HEK293 (cell line): ENCODE measurements at regions not wholly inside any gene's neighbourhood (a gene's known extent, or its start where the extent isn't known, plus 50 kb on each side); places are given as distances from the start of the nearest gene placed in this dataset.

Experiments
- CTCF ChIA-PET: fragments of 350-600 bp; formaldehyde crosslinking; extraction: SDS; loops from one replicate; lab custom pipeline; 2021; ENCODE audit warnings: antibody characterized with exemption; lab: Yijun Ruan, JAX
- POLR2A ChIA-PET: fragments of 300-600 bp; formaldehyde crosslinking; extraction: SDS; loops from one replicate; lab custom pipeline; 2020; ENCODE audit warnings: antibody characterized with exemption, inconsistent platforms; lab: Yijun Ruan, JAX
- H3K27ac ChIP-seq: fragments of 200-500 bp; sonication (Bioruptor generic); 2 replicates; pipeline ENCODE4 v1.5.1; 2014; ENCODE audit warnings: low read depth, low read length, control low read depth, inconsistent platforms; ENCODE audit errors: extremely low read depth
- H3K36me3 ChIP-seq, 2 experiments: fragments of 200-500 bp in 1 of 2; sonication (Bioruptor generic) in 1 of 2; 1 replicate in 1 of 2; 2 replicates in 1 of 2; pipeline ENCODE4 v1.5.1; 2014 to 2017; ENCODE audit warnings: inconsistent platforms in 2 of 2, low read length in 2 of 2; ENCODE audit not compliant: control insufficient read depth in 2 of 2, insufficient read depth in 1 of 2
- H3K4me1 ChIP-seq: fragments of 200-500 bp; sonication (Bioruptor generic); 2 replicates; pipeline ENCODE4 v1.5.1; 2014; ENCODE audit warnings: mild to moderate bottlenecking, low read length, inconsistent platforms; ENCODE audit not compliant: control insufficient read depth, insufficient read depth
- H3K4me3 ChIP-seq: 2 replicates; pipeline ENCODE4 v1.5.1; 2011; ENCODE audit warnings: low read depth, mild to moderate bottlenecking, control low read depth, low read length, moderate library complexity
- H3K9me3 ChIP-seq: fragments of 200-500 bp; sonication (Bioruptor generic); 2 replicates; pipeline ENCODE4 v1.5.1; 2014; ENCODE audit warnings: low read depth, low read length, inconsistent platforms; ENCODE audit not compliant: control insufficient read depth, insufficient read depth
- EGR2 ChIP-seq: fragments of 450-650 bp; formaldehyde crosslinking; IDR thresholded peaks from 2 replicates; pipeline ENCODE4 v1.5.1; 2016; ENCODE audit warnings: low read depth, missing biosample characterization, missing genetic modification characterization
- GFI1B ChIP-seq: fragments of 450-650 bp; formaldehyde crosslinking; IDR thresholded peaks from 2 replicates; pipeline ENCODE4 v1.5.1; 2016; ENCODE audit warnings: missing biosample characterization, missing genetic modification characterization
- KLF7 ChIP-seq: fragments of 450-650 bp; formaldehyde crosslinking; IDR thresholded peaks from 2 replicates; pipeline ENCODE4 v1.5.1; 2016; ENCODE audit warnings: missing biosample characterization, missing genetic modification characterization, borderline replicate concordance
- KLF9 ChIP-seq: fragments of 450-650 bp; formaldehyde crosslinking; IDR thresholded peaks from 2 replicates; pipeline ENCODE4 v1.5.1; 2016; ENCODE audit warnings: missing biosample characterization, missing genetic modification characterization, low read depth
- MZF1 ChIP-seq: fragments of 450-650 bp; formaldehyde crosslinking; IDR thresholded peaks from 2 replicates; pipeline ENCODE4 v1.5.1; 2017; ENCODE audit warnings: missing biosample characterization, missing genetic modification characterization, borderline replicate concordance
- REPIN1 ChIP-seq: fragments of 450-650 bp; formaldehyde crosslinking; IDR thresholded peaks from 2 replicates; pipeline ENCODE4 v1.5.1; 2017; ENCODE audit warnings: missing biosample characterization, missing genetic modification characterization, low read depth
- SP2 ChIP-seq: fragments of 450-650 bp; formaldehyde crosslinking; IDR thresholded peaks from 2 replicates; pipeline ENCODE4 v1.5.1; 2016; ENCODE audit warnings: missing biosample characterization, missing genetic modification characterization
- SP7 ChIP-seq: fragments of 450-650 bp; formaldehyde crosslinking; IDR thresholded peaks from 2 replicates; pipeline ENCODE4 v1.5.1; 2016; ENCODE audit warnings: missing biosample characterization, missing genetic modification characterization
- ZBTB21 ChIP-seq: fragments of 450-650 bp; formaldehyde crosslinking; IDR thresholded peaks from 2 replicates; pipeline ENCODE4 v1.5.1; 2017; ENCODE audit warnings: missing biosample characterization, missing genetic modification characterization
- ZBTB48 ChIP-seq: fragments of 450-650 bp; formaldehyde crosslinking; IDR thresholded peaks from 2 replicates; pipeline ENCODE4 v1.5.1; 2016; ENCODE audit warnings: missing biosample characterization, missing genetic modification characterization
- ZFP37 ChIP-seq: fragments of 450-650 bp; formaldehyde crosslinking; IDR thresholded peaks from 2 replicates; pipeline ENCODE4 v1.5.1; 2016; ENCODE audit warnings: missing biosample characterization, missing genetic modification characterization
- ZNF132 ChIP-seq: fragments of 450-650 bp; formaldehyde crosslinking; IDR thresholded peaks from 2 replicates; pipeline ENCODE4 v1.5.1; 2017; ENCODE audit warnings: missing biosample characterization, missing genetic modification characterization, borderline replicate concordance
- ZNF223 ChIP-seq: fragments of 450-650 bp; formaldehyde crosslinking; IDR thresholded peaks from 2 replicates; pipeline ENCODE4 v1.5.1; 2016; ENCODE audit warnings: missing biosample characterization, missing genetic modification characterization
- ZNF24 ChIP-seq: fragments of 450-650 bp; formaldehyde crosslinking; IDR thresholded peaks from 2 replicates; pipeline ENCODE4 v1.5.1; 2016; ENCODE audit warnings: missing biosample characterization, missing genetic modification characterization
- ZNF266 ChIP-seq: fragments of 450-650 bp; formaldehyde crosslinking; IDR thresholded peaks from 2 replicates; pipeline ENCODE4 v1.5.1; 2016; ENCODE audit warnings: missing biosample characterization, missing genetic modification characterization, low read depth
- ZNF324 ChIP-seq: fragments of 450-650 bp; formaldehyde crosslinking; IDR thresholded peaks from 2 replicates; pipeline ENCODE4 v1.5.1; 2016; ENCODE audit warnings: missing biosample characterization, missing genetic modification characterization
- TF ChIP-seq, protein P1 (sequence below): fragments of 450-650 bp; IDR thresholded peaks from 2 replicates; pipeline ENCODE4 v1.5.1; 2018; ENCODE audit warnings: missing biosample characterization, mild to moderate bottlenecking, missing genetic modification characterization
- TF ChIP-seq, protein P2 (sequence below): fragments of 450-650 bp; formaldehyde crosslinking; IDR thresholded peaks from 2 replicates; pipeline ENCODE4 v1.5.1; 2016; ENCODE audit warnings: missing biosample characterization, missing genetic modification characterization
- TF ChIP-seq, protein P3 (sequence below): fragments of 450-650 bp; formaldehyde crosslinking; IDR thresholded peaks from 2 replicates; pipeline ENCODE4 v1.5.1; 2017; ENCODE audit warnings: missing biosample characterization, missing genetic modification characterization
- TF ChIP-seq, protein P4 (sequence below): fragments of 450-650 bp; formaldehyde crosslinking; optimal IDR thresholded peaks from 2 replicates; pipeline ENCODE3; 2016; ENCODE audit warnings: missing biosample characterization, mild to moderate bottlenecking, missing genetic modification characterization

DNA sequence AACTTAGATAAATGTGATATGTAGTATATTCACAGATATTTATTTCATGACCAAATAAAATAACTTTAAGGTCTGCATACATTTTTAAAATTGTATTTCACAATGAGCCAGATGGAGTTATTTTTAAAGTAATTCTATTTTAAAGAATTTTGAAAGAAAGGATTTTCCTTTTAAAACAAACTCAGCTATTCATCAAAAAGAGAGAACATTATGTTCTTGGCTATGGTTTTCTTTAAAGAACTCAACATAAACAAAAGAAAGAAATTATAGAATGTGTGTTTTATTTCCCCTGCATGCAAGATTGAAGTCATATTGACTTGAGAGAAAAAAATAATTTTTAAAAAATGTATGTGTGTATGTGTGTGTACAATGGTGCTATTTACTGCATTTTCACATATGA lies 1023.6 kb upstream of the CITED2 start:
- Histone ChIP-seq H3K36me3 (no peaks in the 10 kb centered on the region), H3K4me3 (no peak overlapping the region), H3K9me3 (no peaks in the 10 kb centered on the region), H3K27ac (no peak overlapping the region), H3K4me1 (no peaks in the 10 kb centered on the region)
- POLR2A ChIA-PET = no interaction called here
- TF ChIP-seq ZNF24 (tag by site-specific recombination) (no peak), ZNF324 (no peak), KLF9 (tag by site-specific recombination) (no peak), ZBTB48 (tag by site-specific recombination) (no peak), SP2 (no peak), GFI1B (tag by site-specific recombination) (no peak), KLF7 (no peak), ZNF223 (tag by site-specific recombination) (no peak)
- TF ChIP-seq, protein P1, sequence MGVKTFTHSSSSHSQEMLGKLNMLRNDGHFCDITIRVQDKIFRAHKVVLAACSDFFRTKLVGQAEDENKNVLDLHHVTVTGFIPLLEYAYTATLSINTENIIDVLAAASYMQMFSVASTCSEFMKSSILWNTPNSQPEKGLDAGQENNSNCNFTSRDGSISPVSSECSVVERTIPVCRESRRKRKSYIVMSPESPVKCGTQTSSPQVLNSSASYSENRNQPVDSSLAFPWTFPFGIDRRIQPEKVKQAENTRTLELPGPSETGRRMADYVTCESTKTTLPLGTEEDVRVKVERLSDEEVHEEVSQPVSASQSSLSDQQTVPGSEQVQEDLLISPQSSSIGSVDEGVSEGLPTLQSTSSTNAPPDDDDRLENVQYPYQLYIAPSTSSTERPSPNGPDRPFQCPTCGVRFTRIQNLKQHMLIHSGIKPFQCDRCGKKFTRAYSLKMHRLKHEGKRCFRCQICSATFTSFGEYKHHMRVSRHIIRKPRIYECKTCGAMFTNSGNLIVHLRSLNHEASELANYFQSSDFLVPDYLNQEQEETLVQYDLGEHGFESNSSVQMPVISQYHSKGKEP (tag by site-specific recombination) = no peak
- TF ChIP-seq, protein P2, sequence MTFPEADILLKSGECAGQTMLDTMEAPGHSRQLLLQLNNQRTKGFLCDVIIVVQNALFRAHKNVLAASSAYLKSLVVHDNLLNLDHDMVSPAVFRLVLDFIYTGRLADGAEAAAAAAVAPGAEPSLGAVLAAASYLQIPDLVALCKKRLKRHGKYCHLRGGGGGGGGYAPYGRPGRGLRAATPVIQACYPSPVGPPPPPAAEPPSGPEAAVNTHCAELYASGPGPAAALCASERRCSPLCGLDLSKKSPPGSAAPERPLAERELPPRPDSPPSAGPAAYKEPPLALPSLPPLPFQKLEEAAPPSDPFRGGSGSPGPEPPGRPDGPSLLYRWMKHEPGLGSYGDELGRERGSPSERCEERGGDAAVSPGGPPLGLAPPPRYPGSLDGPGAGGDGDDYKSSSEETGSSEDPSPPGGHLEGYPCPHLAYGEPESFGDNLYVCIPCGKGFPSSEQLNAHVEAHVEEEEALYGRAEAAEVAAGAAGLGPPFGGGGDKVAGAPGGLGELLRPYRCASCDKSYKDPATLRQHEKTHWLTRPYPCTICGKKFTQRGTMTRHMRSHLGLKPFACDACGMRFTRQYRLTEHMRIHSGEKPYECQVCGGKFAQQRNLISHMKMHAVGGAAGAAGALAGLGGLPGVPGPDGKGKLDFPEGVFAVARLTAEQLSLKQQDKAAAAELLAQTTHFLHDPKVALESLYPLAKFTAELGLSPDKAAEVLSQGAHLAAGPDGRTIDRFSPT (tag by site-specific recombination) = no peak
- TF ChIP-seq, protein P3, sequence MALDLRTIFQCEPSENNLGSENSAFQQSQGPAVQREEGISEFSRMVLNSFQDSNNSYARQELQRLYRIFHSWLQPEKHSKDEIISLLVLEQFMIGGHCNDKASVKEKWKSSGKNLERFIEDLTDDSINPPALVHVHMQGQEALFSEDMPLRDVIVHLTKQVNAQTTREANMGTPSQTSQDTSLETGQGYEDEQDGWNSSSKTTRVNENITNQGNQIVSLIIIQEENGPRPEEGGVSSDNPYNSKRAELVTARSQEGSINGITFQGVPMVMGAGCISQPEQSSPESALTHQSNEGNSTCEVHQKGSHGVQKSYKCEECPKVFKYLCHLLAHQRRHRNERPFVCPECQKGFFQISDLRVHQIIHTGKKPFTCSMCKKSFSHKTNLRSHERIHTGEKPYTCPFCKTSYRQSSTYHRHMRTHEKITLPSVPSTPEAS (tag by site-specific recombination) = no peak
- TF ChIP-seq, protein P4, sequence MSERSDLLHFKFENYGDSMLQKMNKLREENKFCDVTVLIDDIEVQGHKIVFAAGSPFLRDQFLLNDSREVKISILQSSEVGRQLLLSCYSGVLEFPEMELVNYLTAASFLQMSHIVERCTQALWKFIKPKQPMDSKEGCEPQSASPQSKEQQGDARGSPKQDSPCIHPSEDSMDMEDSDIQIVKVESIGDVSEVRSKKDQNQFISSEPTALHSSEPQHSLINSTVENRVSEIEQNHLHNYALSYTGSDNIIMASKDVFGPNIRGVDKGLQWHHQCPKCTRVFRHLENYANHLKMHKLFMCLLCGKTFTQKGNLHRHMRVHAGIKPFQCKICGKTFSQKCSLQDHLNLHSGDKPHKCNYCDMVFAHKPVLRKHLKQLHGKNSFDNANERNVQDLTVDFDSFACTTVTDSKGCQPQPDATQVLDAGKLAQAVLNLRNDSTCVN (tag by site-specific recombination) = no peak
- CTCF ChIA-PET = no interaction called here

DNA sequence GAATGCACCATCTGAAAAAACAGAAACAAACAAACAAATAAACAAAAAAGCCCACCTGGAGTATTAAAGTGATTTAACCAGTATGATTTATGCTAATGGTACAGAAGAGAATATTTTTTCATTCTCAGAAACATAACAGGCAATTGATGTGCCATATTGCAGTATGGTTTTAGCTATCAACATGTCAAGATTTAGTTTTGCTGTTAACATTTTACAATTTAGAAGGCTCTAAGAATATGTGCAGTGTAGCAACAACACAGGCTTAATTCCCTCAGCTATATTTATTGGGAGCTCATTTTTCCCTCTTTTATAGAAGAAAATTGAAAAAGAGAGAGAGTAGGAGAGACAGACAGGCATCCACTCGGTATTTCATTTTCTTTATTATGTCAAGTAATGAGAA lies 1022.7 kb upstream of the CITED2 start:
- ChIA-PET POLR2A (no interaction called here), CTCF (interaction anchor here (0.6 kb wide), 1 partner anchor 1019 kb away, joined by 4 read pairs; no protein-coding TSS in a partner anchor)
- no peaks in the 10 kb centered on the region for H3K36me3 ChIP-seq
- no peaks in the 10 kb centered on the region for H3K4me1 ChIP-seq
- no peaks in the 10 kb centered on the region for H3K9me3 ChIP-seq
- TF ChIP-seq REPIN1 (tag by site-specific recombination) (no peak), ZBTB21 (no peak)
- TF ChIP-seq, all 188 proteins: peak for 0
- Histone ChIP-seq H3K27ac (no peak overlapping the region), H3K4me3 (no peak overlapping the region)

DNA sequence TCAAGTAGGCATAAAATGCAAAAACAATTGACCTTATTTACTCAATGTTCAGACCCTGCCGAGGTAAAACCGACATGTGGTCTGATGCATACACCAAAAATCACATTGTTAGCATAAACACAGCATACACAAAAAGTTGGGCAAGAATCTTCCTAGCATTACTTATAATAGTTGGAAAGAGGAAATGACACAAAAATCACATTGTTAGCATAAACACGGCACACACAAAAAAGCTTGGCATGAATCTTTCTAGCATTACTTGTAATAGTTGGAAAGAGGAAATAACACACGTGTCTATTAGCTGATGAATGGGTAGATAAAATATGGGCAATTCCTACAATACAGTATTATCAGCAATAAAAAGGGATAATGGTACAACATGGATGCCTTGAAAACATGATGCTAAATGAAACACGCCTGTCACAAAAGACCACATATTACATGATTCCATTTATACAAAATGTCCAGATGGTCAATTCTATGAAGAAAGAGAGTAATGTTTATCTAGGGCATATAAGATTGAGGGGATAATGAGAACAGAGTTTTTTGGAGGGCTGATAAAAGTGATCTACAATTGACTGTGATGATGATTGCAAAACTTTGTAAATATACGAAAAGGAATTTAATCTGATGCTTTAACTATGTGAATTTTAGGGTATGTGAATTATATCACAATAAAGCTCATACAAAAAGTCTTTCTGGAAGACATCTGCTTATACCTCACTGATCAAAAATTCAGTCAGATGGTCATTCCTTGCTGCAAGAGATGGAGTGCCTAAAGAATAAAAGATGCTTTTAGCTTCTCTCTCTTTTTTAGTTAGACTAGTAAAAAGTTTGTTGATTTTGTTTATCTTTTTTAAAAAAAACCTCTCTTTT lies 1019.5 kb upstream of the CITED2 start:
- no peaks in the 10 kb centered on the region for H3K36me3 ChIP-seq
- TF ChIP-seq EGR2 (tag by site-specific recombination) (no peak), SP7 (tag by site-specific recombination) (no peak), ZNF266 (tag by site-specific recombination) (no peak), MZF1 (tag by site-specific recombination) (no peak), ZNF132 (tag by site-specific recombination) (no peak), ZFP37 (tag by site-specific recombination) (no peak)
- H3K27ac ChIP-seq = no peak overlapping the region
- H3K4me3 ChIP-seq = no peak overlapping the region
- ChIA-PET CTCF (no interaction called here), POLR2A (no interaction called here)
- H3K4me1 ChIP-seq = no peaks in the 10 kb centered on the region
- no peaks in the 10 kb centered on the region for H3K9me3 ChIP-seq
